Anterior cingulate cortex (tissue), 58 donors: ENCODE measurements at regions not wholly inside any gene's neighbourhood (a gene's known extent, or its start where the extent isn't known, plus 50 kb on each side); places are given as distances from the start of the nearest gene placed in this dataset.
"Not testable (repeated sequence)": the region's sequence is repeated elsewhere in the genome, so short reads cannot be mapped to it uniquely, and the experiment has no call there.

Experiments used
- DNase-seq, 58 donors: peaks; one replicate each; lab custom pipeline; 2025; lab: John Stamatoyannopoulos, UW

DNA sequence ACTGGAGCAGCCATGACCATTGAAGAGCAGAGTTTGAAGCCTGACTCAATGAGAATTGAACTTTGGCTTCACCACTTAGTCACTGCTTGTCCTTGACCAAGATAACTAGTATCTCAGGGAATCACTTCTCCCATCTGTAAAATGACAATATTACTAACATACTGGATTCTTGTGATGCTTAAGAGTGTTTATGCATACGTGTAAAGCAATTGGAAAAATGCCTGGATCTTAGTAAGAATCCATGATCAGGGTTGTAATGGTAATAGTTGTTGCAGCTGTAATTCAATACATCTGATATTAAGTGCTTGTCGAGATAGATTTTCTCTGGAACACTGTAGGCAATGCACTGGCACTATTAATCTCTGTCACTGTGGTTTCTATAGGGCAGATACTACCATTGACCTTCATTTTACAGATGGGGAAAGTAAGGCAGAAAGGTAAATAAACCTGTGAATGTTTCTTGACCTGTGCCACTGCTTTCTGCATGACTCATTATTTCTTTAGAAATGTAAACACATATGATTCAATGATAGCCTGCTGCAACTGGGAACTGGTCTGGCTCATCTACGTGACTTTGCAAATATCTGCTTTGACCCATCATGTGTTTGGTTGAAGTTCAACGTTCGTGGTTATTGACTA, 662.5 kb downstream of the PLA2G4A start:
- DNase-seq, result no peak

DNA sequence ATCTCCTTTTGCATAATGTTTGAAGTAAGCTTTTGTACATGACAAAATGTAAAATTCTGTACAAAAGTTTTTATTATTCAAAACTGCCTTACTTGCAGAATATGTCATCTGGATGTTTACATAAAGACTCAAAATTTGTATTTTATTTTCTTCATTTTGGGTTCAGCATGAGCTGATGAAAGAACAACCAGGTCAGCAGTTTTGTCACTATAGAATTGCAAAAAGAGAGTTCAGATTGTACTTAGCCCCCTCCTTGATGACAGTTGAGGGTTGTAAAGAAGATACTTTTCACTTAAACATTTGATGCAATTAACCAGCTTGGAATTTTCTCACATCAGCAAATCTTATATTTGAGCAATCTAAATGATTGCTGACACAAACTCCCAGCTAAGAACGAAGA, 669.3 kb downstream of the PLA2G4A start:
- no peak for DNase-seq

DNA sequence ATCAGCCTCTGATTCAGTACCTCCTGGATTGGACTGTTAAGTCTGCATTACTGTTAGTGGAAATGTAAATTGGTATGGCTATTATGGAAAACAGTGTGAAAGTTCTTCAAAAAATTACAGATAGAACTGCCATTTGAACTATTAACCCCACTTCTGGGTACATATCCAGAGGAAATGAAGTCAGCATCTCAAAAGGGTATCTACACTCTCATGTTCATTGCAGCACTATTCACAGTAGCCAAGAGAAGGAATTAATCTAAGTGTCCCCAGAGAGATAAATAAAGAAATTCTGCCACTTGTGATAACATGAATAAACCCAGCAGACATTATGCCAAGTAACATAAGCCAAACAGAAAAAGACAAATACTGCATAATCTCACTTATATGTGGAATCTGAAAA, 676.0 kb downstream of the PLA2G4A start:
- no peak for DNase-seq

DNA sequence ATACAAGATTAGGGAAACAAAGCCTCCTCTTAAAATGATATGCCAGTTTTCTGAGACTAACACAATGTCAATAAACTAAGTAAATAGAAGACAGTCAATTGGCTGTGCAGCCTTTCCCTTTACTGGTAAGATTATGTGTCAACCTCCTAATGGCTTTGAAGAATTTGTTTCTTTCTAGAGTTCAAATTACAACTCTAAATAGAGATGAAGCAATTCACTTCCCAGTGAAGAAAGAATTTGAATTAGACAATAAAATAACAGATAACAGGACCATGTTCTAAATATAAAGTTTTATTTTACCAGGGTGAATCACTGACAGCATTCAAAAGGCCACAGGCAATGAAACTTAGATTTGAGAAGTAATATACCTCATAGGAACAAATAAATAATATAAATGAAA, 680.3 kb downstream of the PLA2G4A start:
- DNase-seq, result no peak

DNA sequence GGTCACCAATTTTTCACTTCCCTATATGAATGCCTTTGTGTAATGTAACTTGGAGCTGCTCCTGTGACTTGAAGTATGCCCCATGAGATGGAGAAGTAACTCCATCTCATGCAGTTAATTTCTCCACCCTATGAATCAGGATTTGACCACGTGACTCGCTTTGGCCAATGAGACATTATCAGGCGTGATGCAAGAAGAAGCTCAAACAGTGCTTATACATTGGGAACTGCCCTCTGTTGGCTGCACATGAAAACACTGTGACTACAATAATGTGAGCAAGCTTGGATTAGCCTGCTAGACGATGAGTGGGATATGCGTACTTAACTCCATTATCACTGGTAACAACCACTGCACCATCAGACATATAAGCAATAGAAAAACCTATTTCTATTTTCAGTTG, 684.4 kb downstream of the PLA2G4A start:
- DNase-seq, result no peak

DNA sequence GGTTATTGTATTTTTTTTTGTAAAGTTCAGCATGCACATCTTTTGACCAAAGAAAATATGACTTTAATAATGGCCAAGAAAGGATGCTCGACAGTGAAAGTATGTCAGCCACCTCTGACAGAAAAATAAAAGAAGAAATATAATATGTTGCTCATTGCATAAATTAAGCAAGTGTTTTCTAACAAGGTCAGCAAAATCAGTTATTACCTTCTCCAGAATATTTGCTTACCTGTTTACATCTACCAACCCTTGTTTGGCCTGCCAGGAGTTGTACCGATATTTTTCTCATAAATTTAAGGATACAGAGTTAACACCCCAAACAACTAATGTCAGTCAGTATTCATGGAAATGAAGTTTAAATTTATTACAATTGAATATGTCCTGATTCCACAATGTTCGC, 685.4 kb downstream of the PLA2G4A start:
- no peak for DNase-seq

DNA sequence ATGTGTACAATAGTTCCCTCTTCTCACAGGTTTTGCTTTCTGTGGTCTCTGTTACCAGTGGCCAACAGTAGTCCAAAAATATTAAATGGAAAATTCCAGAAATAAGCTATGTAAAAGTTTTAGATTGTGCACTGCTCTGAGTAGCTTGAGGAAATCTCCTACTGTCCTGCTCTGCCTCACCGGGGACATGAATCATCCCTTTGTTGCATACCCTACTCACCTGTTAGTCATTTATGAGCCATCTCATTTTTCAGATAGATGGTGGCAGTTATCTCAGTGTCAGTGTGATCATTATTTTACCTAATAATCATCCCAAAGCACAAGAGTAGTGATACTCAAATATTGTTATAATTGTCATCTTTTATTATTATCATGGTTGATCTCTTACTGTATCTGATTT, 688.1 kb downstream of the PLA2G4A start:
- DNase-seq, result no peak

DNA sequence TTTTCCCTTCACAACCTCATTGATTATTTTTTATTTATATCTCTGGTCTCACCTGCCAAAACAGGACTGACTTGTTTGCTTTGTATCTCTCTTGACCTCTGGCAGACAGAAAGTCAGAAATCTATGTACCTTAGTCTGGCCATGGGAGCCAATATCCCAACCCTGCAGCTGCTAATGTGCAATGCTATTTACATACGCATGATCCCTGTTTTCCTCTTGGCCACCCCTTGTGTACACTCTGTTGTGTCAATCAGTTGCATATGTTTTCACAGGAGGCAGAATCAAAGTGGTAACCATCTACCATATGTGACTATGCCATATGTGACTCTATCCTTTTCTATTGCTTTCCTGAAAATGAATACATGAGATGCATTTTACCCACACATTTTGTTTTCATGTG, 688.8 kb downstream of the PLA2G4A start:
- DNase-seq, result no peak

DNA sequence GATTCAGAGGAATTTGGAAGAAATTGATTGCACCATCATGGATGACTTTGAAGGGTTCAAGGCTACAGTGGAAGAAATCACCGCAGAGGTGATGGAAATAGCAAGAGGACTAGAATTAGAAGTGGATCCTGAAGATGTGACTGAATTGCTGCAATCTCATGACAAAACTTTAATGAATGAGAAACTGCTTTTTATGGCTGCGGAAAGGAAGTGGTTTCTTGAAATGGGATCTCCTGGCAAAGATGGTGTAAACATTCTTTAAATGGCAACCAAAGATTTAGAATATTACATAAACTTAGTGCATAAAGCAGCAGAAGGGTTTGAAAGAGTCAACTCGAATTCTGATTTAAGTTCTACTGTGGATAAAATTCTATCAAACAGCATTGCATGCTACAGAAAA, 698.6 kb downstream of the PLA2G4A start:
- no peak for DNase-seq

DNA sequence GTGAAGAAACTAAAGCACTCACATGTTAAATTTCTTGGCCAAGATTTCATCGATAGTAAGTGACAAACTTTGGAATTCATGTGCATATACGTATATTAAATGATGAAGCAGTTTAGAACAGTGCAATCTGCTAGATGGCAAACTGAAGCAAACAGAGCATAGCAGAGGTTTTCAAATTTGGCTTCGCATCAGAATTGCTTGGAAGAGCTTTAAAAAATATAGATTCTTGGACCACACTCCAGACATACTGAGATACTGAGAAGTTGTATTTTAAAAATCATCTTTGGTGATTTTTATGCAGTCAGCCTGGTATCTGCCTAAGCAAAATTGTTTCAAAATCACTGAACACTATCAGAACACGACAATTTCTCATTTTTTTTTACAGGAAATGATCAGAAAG, 709.2 kb downstream of the PLA2G4A start:
- peak in 1 of 58 donors; percentile 11 for DNase-seq

DNA sequence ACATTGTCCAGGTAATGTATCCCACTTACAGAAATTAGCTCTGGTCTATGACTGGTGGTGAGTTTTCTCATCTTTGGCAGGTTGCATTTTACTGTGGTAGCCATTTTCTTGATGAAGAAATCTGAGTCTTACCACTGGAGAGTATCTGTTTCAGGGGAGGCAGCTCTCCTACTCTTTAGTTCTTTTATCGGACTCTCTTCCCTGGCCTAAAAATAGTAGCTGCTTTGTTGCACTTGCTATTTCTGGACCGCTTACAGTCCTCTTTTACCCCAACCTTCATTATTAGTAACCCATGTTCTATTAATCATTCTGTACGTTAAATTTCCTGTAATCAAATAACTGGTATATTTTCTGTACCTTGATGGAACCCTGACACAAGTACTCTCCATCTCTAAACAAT, 720.8 kb downstream of the PLA2G4A start:
- DNase-seq, result no peak

DNA sequence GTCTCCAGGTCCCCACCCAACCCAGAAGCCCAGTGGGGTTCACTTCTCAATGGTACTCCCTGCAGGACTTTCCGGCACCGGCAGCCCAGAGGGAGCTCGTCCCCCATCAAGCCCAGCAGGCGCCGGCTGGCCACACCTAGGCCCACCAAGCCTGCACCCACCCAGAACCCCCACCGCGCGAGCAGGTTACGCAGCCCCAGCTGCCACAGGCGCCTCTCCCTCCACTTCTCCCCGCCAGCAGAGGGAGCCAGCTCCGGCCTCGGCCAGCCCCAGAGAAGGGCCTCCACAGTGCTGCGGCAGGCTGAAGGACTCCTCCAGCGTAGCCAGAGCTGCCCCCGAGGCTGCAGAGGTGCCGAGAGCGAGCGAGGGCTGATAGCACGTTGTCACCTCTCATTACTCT, 722.3 kb downstream of the PLA2G4A start:
- DNase-seq, result no peak

DNA sequence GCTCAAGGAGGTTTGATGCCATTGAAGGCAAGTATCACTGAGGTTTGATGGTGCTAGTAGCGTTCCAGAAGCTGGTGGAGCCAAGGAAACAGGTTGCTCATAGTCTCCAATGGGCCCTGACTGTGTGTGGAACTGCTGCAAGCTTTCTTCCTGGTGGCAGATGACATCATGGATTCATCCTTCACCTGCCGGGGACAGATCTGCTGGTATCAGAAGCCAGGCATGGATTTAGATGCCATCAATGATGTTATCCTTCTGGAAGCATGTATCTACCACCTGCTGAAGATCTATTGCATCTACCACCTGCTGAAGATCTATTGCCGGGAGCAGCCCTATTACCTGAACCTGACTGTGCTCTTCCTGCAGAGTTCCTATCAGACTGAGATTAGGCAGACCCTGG, 734.4 kb downstream of the PLA2G4A start:
- no peak for DNase-seq

DNA sequence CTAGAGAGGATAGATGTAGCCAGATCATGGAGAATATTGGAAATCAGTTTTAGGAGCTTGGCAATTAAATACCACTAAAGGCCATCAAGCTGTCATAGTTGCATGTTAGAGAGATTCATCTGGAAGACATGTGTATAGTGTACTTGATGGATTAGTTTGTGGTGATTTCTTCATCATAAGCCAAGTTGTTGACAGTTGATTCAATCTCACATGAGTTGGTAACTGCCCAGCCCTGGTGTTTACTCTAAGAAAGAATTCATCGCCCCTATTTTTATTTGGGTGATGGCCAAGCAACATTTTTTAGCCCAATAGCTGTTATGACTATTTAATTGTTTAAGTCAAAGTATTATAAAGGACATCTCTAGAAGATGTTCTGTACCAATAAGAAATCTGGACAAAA, 737.6 kb downstream of the PLA2G4A start:
- DNase-seq, result no peak

DNA sequence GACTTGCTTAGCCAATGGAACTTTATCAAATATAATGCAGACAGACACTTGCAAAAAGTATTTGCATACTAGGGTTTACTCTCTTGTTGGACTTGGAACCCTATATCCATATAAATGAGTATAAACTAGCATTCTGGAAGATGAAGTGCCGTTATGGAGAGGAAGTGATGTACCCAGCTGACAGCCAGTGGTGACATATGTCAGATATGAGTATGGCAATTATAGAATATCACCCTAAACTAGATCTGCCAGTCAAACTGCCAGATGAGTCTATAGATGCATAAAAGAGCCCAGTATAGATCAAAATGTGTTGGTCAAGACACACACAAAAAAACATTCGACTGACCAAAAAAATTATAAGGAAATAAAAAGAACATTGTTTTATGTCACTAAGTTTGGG, 739.3 kb downstream of the PLA2G4A start:
- DNase-seq, result no peak

DNA sequence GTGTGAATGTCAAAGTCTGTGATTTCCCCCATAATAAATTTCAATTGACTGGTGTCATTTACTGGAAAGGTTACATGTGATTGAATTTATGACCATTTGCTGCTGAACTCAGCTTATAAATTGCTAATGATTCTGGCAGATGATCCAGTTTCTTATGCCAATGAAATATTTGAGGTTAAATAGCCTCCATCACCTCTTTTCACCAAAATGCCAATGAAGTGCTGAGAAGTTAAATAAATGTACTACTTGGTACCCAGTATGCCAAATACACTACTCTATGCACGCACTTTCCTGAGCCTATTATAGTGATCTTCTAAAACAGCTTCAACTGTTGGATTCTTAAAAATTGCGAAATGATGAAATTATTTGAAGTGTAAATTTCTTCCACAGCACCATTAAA, 741.4 kb downstream of the PLA2G4A start:
- DNase-seq, result no peak

DNA sequence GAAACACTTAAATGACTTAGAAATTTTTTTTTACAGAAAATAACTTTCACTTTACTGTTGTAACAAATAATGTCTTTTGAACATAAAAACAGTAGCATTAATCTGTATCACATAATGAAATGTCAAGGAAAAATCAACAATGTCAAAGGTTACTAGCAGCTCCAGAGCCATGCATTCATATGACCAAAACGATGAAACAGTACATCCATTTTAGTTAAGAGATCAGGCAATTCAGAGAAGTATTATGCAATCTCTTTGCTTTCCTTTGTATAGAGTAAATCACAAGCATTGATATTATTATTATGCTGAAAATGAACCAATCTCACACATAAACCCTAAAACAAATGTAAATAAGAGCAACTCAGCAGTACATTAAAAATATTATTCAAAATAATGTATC, 748.9 kb downstream of the PLA2G4A start:
- DNase-seq, result no peak

DNA sequence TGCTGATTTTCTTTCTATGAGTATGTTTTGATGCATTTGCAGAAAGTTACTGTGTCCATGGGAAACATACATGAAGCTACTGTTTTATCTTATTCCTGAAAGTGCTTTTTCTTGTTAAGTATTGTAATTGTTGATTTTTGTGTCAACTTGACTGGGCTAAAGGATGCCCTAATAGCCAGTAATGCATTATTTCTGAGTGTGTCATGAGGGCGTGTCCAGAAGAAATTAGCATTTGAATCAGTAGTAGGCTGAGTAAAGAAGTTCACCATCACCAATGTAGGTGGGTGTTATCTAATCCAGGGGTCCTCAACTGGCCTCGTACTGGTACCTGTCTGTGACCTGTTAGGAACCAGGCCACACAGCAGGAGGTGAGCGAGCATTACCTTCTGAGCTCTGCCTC, 760.2 kb downstream of the PLA2G4A start:
- no peak for DNase-seq

DNA sequence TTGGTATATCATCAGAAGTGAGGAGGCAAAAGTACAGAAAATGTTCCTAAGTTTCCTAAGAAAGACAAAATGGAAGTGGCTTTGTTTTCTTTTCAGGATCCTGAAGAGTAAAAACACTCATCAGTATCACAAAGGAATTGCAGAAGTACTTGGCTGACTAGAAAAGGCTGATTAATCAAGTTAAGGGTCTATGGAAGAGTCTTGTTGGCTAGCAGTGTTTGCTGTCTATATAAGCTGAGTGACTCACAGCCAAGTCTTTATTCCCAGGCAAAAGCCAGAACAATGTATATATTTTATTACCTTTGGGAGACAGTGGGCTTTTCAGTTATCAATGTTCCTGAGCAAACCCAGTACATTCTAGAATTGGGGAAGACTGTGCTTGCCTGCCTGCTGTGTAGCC, 777.0 kb downstream of the PLA2G4A start:
- DNase-seq, result no peak

DNA sequence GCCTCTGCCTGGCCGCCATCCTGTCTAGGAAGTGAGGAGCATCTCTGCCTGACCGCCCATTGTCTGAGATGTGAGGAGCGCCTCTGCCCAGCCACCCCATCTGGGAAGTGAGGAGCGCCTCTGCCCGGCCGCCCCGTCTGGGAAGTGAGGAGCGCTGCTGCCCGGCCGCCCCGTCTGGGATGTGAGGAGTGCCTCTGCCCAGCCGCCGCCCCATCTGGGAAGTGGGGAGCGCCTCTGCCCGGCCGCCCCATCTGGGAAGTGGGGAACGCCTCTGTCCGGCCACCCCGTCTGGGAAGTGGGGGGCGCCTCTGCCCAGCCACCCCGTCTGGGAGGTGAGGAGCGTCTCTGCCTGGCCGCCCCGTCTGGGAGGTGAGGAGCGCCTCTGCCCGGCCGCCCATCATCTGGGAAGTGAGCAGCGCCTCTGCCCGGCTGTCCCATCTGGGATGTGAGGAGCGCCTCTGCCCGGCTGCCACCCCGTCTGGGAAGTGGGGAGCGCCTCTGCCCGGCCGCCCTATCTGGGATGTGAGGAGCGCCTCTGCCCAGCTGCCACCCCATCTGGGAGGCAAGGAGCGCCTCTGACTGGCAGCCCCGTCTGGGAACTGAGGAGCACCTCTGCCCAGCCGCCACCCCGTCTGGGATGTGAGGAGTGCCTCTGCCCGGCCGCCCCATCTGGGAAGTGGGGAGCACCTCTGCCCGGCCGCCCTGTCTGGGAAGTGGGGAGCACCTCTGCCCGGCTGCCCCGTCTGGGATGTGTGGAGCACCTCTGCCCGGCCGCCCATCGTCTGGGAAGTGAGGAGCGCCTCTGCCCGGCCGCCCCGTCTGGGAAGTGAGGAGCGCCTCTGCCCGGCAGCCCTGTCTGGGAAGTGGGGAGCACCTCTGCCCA, 787.3 kb downstream of the PLA2G4A start:
- not testable (repeated sequence) for DNase-seq

DNA sequence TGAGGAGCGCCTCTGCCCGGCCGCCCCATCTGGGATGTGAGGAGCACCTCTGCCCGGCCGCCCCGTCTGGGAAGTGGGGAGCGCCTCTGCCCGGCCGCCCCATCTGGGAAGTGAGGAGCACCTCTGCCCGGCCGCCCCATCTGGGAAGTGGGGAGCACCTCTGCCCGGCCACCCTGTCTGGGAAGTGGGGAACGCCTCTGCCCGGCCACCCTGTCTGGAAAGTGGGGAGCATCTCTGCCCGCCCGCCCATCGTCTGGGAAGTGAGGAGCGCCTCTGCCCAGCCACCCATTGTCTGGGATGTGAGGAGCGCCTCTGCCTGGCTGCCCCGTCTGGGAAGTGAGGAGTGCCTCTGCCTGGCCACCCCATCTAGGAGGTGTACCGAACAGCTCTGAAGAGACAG, 788.1 kb downstream of the PLA2G4A start:
- DNase-seq, result not testable (repeated sequence)

DNA sequence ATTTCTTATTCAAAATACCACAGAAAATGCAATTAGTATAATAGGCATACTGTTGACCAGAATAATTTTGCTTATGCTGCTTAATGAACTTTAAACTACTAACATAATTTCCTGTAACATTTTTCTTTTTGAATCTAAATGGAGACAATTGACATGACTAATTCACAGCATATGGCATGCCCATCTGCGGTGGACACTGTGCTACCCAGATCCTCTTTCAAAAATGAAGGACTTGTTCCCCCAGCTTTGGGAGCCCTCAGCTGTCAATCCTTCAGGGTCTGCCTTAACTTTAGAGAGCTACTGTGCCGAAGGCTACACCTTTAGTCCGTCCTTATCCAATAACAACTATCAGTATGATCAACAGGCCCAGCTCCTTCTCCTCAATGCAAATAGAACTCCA, 789.0 kb downstream of the PLA2G4A start:
- peak in 2 of 58 donors; percentile 2 to 3 for DNase-seq
